Duodenal mucosa (tissue), 2 donors: ENCODE measurements at regions not wholly inside any gene's neighbourhood (a gene's known extent, or its start where the extent isn't known, plus 50 kb on each side); places are given as distances from the start of the nearest gene placed in this dataset.

Experiments used
- H3K27ac ChIP-seq: one replicate; pipeline ENCODE4 v1.7.0; 2013; ENCODE audit warnings: low read depth, low read length
- H3K27me3 ChIP-seq, 2 donors: one replicate each; pipeline ENCODE4 v1.7.0; 2013; ENCODE audit warnings: low read length in 2 of 2, control low read depth in 1 of 2; ENCODE audit not compliant: insufficient read depth in 2 of 2, control insufficient read depth in 1 of 2
- H3K36me3 ChIP-seq, 2 donors: one replicate each; pipeline ENCODE4 v1.7.0; 2013; ENCODE audit warnings: low read length in 2 of 2, control low read depth in 1 of 2; ENCODE audit not compliant: insufficient read depth in 2 of 2, control insufficient read depth in 1 of 2
- H3K4me1 ChIP-seq, 2 donors: one replicate each; pipeline ENCODE4 v1.7.0; 2013; ENCODE audit warnings: low read length in 2 of 2, control low read depth in 1 of 2; ENCODE audit not compliant: insufficient read depth in 2 of 2, control insufficient read depth in 1 of 2
- H3K4me3 ChIP-seq, 2 donors: one replicate each; pipeline ENCODE4 v1.7.0; 2013; ENCODE audit warnings: low read length in 2 of 2, low read depth in 1 of 2
- H3K9ac ChIP-seq, 2 donors: one replicate each; pipeline ENCODE4 v1.7.0; 2013; ENCODE audit warnings: low read length in 2 of 2, low read depth in 1 of 2
- H3K9me3 ChIP-seq, 2 donors: one replicate each; pipeline ENCODE4 v1.7.0; 2013; ENCODE audit warnings: low read length in 2 of 2, control low read depth in 1 of 2; ENCODE audit not compliant: control insufficient read depth in 1 of 2

DNA sequence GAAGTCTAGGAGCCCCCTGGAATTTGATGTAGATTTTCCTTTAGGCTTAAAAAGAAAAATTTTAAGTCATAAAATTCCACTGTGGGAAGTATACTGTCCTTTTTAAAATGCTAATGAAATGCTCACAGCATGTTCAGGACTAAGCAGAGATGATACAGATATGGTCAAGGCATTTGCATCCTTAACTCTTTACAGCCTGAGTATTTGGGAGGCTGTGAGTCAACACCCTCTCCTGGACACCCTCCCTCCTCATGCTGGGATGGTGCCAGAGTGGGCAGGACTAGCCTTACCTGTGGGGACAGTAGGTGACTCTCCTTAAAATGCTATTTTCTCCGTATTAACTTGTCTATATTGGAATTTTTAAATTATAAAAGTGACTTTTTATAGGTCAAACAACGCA lies 197.4 kb upstream of the ELL2 start:
- H3K36me3 ChIP-seq = no peaks in the 10 kb centered on the region
- no peak overlapping the region for H3K9ac ChIP-seq
- H3K9me3 ChIP-seq = no peaks in the 10 kb centered on the region
- H3K4me3 ChIP-seq = no peak overlapping the region
- no peak overlapping the region for H3K27ac ChIP-seq
- H3K27me3 ChIP-seq = no peaks in the 10 kb centered on the region
- no peaks in the 10 kb centered on the region for H3K4me1 ChIP-seq

DNA sequence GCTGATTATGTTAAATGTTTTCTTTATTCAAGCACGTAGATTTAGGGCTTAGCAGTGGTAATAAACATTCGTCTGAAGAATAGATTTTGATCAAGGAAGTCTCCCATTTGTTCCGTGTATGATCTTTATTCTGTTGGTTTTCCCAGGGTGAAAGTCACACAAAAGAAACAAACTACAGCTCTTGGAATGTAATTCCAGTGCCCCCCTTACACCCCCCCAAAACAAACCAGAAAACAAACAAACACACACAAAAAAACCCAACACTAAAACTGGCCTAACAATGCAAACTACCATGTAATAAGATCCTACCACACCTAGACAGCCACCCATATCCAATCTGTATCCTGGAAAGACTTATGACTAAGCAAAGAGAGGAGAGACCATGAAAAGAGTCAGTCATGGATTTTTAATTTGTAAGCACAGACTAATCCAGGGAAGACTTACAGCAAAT lies 196.2 kb upstream of the ELL2 start:
- Histone ChIP-seq H3K27ac (no peak overlapping the region), H3K36me3 (no peaks in the 10 kb centered on the region), H3K4me3 (no peak overlapping the region), H3K9me3 (no peaks in the 10 kb centered on the region), H3K4me1 (no peaks in the 10 kb centered on the region), H3K9ac (no peak overlapping the region), H3K27me3 (no peaks in the 10 kb centered on the region)

DNA sequence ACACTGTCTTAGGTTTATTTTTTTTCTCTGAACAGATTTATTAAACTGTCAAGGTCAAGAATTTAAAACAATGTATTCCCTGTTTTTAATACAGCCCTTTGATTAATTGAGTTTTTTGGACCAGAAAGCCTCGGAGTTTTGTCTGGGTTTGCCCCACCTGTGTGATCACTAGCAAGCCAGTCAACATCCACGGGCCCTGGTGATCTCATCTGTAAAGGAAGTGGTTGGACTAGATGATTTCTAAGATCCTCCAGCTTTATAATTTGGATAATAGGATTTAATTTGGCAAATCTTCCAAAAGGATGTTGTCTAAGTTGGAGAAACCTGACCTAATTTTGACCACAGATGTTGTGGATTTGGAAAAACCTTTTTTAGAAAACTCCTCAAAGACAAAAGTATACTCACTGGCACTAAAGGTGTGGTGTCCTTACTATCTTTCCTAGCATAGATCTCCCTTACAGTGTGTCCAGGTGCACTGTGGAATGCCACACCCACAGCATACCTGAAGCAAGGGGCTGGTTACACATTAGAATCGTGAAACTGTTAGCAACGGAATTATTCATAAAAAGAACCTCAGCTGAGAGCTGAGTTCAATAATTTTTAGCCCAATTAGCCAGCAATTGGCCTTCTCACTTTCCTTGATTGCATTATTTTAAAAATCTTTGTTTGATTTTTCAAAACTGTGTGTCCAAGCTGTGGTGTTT lies 195.6 kb upstream of the ELL2 start:
- Histone ChIP-seq H3K9ac (no peak overlapping the region), H3K36me3 (no peaks in the 10 kb centered on the region), H3K27ac (no peak overlapping the region), H3K9me3 (no peaks in the 10 kb centered on the region), H3K4me1 (no peaks in the 10 kb centered on the region), H3K27me3 (no peaks in the 10 kb centered on the region), H3K4me3 (no peak overlapping the region)

DNA sequence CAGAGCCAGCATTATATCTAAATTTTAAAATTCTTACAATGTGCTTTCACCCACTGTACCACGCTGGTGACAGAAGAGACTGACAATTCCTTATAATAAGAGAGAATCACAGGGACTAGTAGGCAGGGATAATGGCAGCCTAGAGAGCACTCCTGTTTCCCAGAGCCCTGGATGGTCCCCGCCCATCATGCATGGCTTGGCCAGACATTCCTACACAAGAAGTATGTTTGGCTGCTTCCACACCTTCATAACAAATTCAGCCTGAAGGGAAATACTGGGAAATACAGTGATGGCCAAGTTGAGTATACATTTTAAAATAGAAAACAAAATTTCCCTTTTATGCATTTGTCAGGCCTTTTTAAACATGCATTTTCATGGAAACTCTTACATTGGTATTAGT lies 193.5 kb upstream of the ELL2 start:
- Histone ChIP-seq H3K4me3 (no peak overlapping the region), H3K27ac (no peak overlapping the region), H3K9me3 (no peaks in the 10 kb centered on the region), H3K4me1 (no peaks in the 10 kb centered on the region), H3K27me3 (no peaks in the 10 kb centered on the region), H3K36me3 (no peaks in the 10 kb centered on the region), H3K9ac (no peak overlapping the region)

DNA sequence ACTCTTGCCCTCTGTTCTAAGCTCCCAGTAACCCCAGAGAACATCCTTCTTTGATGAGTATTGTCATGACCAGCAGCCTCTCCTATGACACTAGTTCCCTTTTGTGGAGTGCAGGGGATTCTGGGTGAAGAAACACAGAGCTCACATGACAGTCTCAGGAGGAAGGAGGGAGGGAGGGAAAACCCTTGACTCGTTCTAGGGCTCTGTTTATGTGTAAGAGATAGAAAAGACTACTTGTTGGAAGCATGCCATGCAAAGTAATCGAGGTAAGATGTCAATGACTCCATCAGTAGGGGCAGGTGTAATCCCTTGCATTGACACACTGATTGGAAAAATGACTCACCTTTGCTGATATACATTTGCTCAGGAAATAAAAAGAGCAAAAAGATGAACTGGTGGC lies 190.2 kb upstream of the ELL2 start:
- no peak overlapping the region for H3K27ac ChIP-seq
- no peaks in the 10 kb centered on the region for H3K4me1 ChIP-seq
- H3K36me3 ChIP-seq = no peaks in the 10 kb centered on the region
- H3K9me3 ChIP-seq = no peaks in the 10 kb centered on the region
- no peaks in the 10 kb centered on the region for H3K27me3 ChIP-seq
- H3K9ac ChIP-seq = no peak overlapping the region
- H3K4me3 ChIP-seq = no peak overlapping the region

DNA sequence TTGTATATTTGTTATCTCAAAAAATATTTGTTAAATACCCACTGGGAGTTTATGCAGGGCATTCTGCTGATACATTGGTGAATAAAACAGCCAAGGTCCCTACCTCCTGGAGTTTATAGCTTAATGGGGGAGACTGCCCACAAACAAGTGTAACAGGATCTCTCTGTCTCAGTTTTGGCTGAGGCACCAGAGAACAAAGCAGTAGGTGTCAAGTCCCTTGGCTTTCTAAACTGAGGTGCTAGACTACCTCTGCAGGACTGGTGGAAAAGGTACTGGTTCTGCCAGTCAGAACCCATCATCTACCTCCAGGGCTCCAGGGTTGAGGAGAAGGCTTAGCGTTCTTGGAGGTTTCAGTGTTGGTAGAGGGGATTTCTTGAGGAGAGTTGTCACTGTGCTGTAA lies 188.4 kb upstream of the ELL2 start:
- Histone ChIP-seq H3K27me3 (no peaks in the 10 kb centered on the region), H3K4me1 (no peaks in the 10 kb centered on the region), H3K27ac (no peak overlapping the region), H3K9ac (no peak overlapping the region), H3K36me3 (no peaks in the 10 kb centered on the region), H3K4me3 (no peak overlapping the region), H3K9me3 (no peaks in the 10 kb centered on the region)

DNA sequence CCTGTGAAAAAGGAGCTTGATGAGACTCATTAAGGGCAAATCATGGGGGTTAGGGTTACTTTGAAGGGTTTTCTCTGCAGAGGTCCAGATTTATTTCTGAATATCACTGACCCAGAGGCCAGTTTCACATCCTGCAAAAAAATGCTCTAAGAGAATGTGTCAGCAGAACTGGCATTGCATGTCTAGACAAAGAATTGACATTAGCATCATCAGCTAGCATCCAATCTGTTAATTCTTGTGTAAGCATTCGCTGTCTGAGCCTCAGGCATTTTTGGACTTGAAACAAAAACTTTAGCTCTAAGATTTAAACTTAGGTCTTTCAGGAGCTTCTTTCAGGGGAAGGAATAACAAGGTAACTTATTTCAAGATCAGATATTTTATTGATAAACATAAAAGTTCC lies 187.9 kb upstream of the ELL2 start:
- Histone ChIP-seq H3K9me3 (no peaks in the 10 kb centered on the region), H3K36me3 (no peaks in the 10 kb centered on the region), H3K4me3 (no peak overlapping the region), H3K4me1 (no peaks in the 10 kb centered on the region), H3K27me3 (no peaks in the 10 kb centered on the region), H3K27ac (no peak overlapping the region), H3K9ac (no peak overlapping the region)

DNA sequence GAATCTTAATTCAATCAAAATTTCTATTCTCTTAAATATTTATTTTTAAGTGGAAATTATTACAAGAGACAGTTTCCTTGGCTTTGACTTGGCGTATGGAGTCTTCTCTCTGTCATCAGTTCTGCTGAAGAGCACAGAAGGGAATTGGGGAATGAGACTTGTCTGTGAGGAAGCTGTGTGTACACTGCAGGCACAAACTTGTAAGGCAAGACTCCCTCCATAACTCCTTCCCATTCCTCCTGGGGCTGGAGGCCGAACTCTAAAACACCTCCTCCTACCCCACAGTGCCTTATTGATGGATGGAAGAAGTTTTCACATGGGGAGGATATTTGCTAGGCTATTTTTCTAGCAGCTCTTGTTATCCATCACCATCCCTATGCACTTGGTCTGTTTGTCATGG lies 187.4 kb upstream of the ELL2 start:
- H3K4me1 ChIP-seq = no peaks in the 10 kb centered on the region
- no peaks in the 10 kb centered on the region for H3K27me3 ChIP-seq
- no peaks in the 10 kb centered on the region for H3K9me3 ChIP-seq
- H3K9ac ChIP-seq = no peak overlapping the region
- H3K36me3 ChIP-seq = no peaks in the 10 kb centered on the region
- no peak overlapping the region for H3K27ac ChIP-seq
- no peak overlapping the region for H3K4me3 ChIP-seq

DNA sequence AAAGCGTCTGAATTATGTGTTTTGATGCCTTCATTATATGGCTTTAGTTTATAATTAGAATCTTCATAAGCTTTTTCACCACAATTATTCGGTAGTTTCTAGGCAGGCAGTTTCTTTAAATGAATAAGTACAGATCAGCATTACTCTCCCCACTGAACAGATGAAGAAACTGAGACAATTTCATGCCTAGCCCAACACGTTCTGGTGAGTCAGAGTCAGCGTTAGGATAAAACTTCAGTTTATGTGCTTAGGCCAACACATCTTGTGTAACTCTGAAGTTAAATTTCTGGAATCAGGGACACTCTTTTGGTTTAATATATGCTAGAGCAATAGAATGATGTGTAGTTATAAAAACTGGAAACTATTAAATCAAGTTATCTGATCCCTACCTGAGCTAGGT lies 186.7 kb upstream of the ELL2 start:
- Histone ChIP-seq H3K9ac (no peak overlapping the region), H3K27ac (no peak overlapping the region), H3K36me3 (no peaks in the 10 kb centered on the region), H3K27me3 (no peaks in the 10 kb centered on the region), H3K4me1 (peaks cover under 1 to 1% of the 10 kb centered on the region in 2 donors), H3K4me3 (no peak overlapping the region), H3K9me3 (no peaks in the 10 kb centered on the region)

DNA sequence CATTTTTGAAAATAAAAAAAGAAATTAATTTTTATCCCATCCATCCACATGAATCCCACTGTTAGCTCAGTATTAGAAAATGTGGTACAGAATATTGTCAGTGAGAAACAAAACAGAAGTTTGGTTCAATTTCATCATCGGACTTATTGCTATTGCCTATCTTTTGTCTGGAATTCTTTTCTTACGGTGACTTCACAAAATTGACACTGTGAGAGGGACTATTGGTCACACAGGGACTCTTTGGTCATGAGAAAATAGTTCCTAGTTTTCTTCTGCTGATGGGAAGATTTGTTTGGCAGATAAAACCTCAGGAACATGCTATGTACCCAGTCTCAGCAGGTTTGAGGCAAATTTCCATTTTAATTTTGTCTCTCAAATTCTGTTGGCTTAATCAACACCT lies 186.2 kb upstream of the ELL2 start:
- H3K36me3 ChIP-seq = no peaks in the 10 kb centered on the region
- no peaks in the 10 kb centered on the region for H3K9me3 ChIP-seq
- no peak overlapping the region for H3K27ac ChIP-seq
- H3K4me1 ChIP-seq = peaks cover 5% of the 10 kb centered on the region in 2 donors
- no peak overlapping the region for H3K4me3 ChIP-seq
- no peaks in the 10 kb centered on the region for H3K27me3 ChIP-seq
- no peak overlapping the region for H3K9ac ChIP-seq

DNA sequence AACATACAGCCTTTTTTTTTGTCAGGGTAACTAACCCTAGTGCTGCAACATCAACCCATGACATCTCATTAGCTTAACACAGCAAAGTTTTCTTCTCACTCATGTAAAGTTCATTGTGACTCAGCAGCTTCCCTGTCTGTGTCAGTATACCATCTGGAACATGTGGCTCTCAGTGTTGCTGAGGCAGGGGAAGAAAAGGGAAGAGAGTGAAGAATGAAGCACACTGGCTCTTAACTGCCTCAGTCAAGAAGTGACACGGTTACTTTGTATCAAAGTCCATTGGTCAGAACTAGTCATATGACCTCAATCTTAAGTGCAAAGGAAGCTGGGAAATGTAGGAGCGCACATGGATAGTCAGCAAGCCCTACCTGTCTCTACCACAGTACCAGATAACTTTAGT lies 185.0 kb upstream of the ELL2 start:
- Histone ChIP-seq H3K4me3 (no peak overlapping the region), H3K9ac (no peak overlapping the region), H3K36me3 (no peaks in the 10 kb centered on the region), H3K4me1 (peaks cover 5 to 8% of the 10 kb centered on the region in 2 donors), H3K9me3 (no peaks in the 10 kb centered on the region), H3K27ac (no peak overlapping the region), H3K27me3 (no peaks in the 10 kb centered on the region)
